ENCODE measurements at regions not wholly inside any gene's neighbourhood (a gene's known extent, or its start where the extent isn't known, plus 50 kb on each side); places are given as distances from the start of the nearest gene placed in this dataset.

GRCh38 chr7:94245500-94245899 is 149.2 kb upstream of the COL1A2 start:
- H3K9me3 ChIP-seq, result no peaks in the 10 kb centered on the region
- ATAC-seq, result no peak
- no peak overlapping the region for H3K4me3 ChIP-seq
- no peaks in the 10 kb centered on the region for H3K4me1 ChIP-seq
- TF ChIP-seq CTCF (IDR thresholded peaks at IDR 0.05), result no peak
- no peak for DNase-seq
- no peaks in the 10 kb centered on the region for H3K27me3 ChIP-seq
- H3K36me3 ChIP-seq, result no peaks in the 10 kb centered on the region
- 83 to 87% (median 86%) methylated on average over 4 of the region's 4 CpGs for WGBS, 4 donors
- no peak overlapping the region for H3K27ac ChIP-seq
- intact Hi-C loops (cut with DNase I), result no loop called here

GRCh38 chr7:94247970-94248369 is 146.7 kb upstream of the COL1A2 start:
- no peaks in the 10 kb centered on the region for H3K27me3 ChIP-seq
- intact Hi-C loops (cut with DNase I), result no loop called here
- H3K36me3 ChIP-seq, result no peaks in the 10 kb centered on the region
- ATAC-seq (no peak), DNase-seq (no peak)
- no peaks in the 10 kb centered on the region for H3K4me1 ChIP-seq
- no peak overlapping the region for H3K4me3 ChIP-seq
- TF ChIP-seq CTCF (IDR thresholded peaks at IDR 0.05) (no peak), POLR2A (IDR thresholded peaks at IDR 0.05) (no peak)
- no peak overlapping the region for H3K27ac ChIP-seq
- no peaks in the 10 kb centered on the region for H3K9me3 ChIP-seq

GRCh38 chr7:94249631-94250030 is 145.1 kb upstream of the COL1A2 start:
- ATAC-seq (no peak), DNase-seq (no peak)
- no peaks in the 10 kb centered on the region for H3K9me3 ChIP-seq
- intact Hi-C loops (cut with DNase I), result no loop called here
- TF ChIP-seq CTCF (IDR thresholded peaks at IDR 0.05) (no peak), POLR2A (IDR thresholded peaks at IDR 0.05) (no peak)
- H3K27ac ChIP-seq, result no peak overlapping the region
- no peaks in the 10 kb centered on the region for H3K36me3 ChIP-seq
- WGBS, 4 donors, result 69 to 83% (median 78%) methylated on average over 3 of the region's 3 CpGs
- no peak overlapping the region for H3K4me3 ChIP-seq
- no peaks in the 10 kb centered on the region for H3K27me3 ChIP-seq
- no peaks in the 10 kb centered on the region for H3K4me1 ChIP-seq

- intact Hi-C loops (cut with DNase I), result no loop called here
- H3K4me3 ChIP-seq, result no peak overlapping the region
- no peak overlapping the region for H3K27ac ChIP-seq
- H3K9me3 ChIP-seq, result peaks cover 0 to 4% (median 0%) of the 10 kb centered on the region in 12 donors
- H3K27me3 ChIP-seq, result no peaks in the 10 kb centered on the region
- no peaks in the 10 kb centered on the region for H3K36me3 ChIP-seq
- TF ChIP-seq POLR2A (IDR thresholded peaks at IDR 0.05) (no peak), CTCF (IDR thresholded peaks at IDR 0.05) (no peak)
- WGBS, 4 donors, result 80 to 89% (median 86%) methylated on average over 2 of the region's 2 CpGs
- H3K4me1 ChIP-seq, result no peaks in the 10 kb centered on the region
- DNase-seq (no peak), ATAC-seq (no peak)
These were observed 144.6 kb upstream of the COL1A2 start for GRCh38 chr7:94250124-94250523.
